IPS-20b (cell line): ENCODE measurements at regions not wholly inside any gene's neighbourhood (a gene's known extent, or its start where the extent isn't known, plus 50 kb on each side); places are given as distances from the start of the nearest gene placed in this dataset.
"Not testable (repeated sequence)": the region's sequence is repeated elsewhere in the genome, so short reads cannot be mapped to it uniquely, and the experiment has no call there.

Experiments
- H3K27ac ChIP-seq: one replicate; pipeline ENCODE4 v1.5.1; 2013; ENCODE audit warnings: low read length
- H3K27me3 ChIP-seq: 2 replicates; pipeline ENCODE4 v1.6.1; 2013; ENCODE audit warnings: mild to moderate bottlenecking, low read length, inconsistent platforms; ENCODE audit not compliant: insufficient read depth
- H3K36me3 ChIP-seq: 2 replicates; pipeline ENCODE4 v1.6.1; 2013; ENCODE audit warnings: low read depth, mild to moderate bottlenecking, inconsistent platforms, low read length, moderate library complexity; ENCODE audit not compliant: insufficient read depth
- H3K4me1 ChIP-seq: 2 replicates; pipeline ENCODE4 v1.6.1; 2013; ENCODE audit warnings: mild to moderate bottlenecking, control low read depth, inconsistent platforms, low read length, moderate library complexity; ENCODE audit not compliant: insufficient read depth
- H3K4me3 ChIP-seq: 2 replicates; pipeline ENCODE4 v1.5.1; 2013; ENCODE audit warnings: mild to moderate bottlenecking, low read length, inconsistent platforms
- H3K9ac ChIP-seq: 2 replicates; pipeline ENCODE4 v1.6.1; 2013; ENCODE audit warnings: low read depth, mild to moderate bottlenecking, inconsistent platforms, low read length, moderate library complexity
- H3K9me3 ChIP-seq: 2 replicates; pipeline ENCODE4 v1.6.1; 2013; ENCODE audit warnings: mild to moderate bottlenecking, low read depth, low read length, inconsistent platforms; ENCODE audit not compliant: insufficient read depth

GRCh38 chr6:163866192-163866591 lies 451.7 kb downstream of the QKI start:
- no peaks in the 10 kb centered on the region for H3K9me3 ChIP-seq
- no peaks in the 10 kb centered on the region for H3K27me3 ChIP-seq

GRCh38 chr6:163863565-163863964 lies 449.0 kb downstream of the QKI start:
- Histone ChIP-seq H3K27ac (no peak overlapping the region), H3K4me3 (no peak overlapping the region), H3K36me3 (no peaks in the 10 kb centered on the region), H3K4me1 (no peaks in the 10 kb centered on the region; the same call in 1 of the 2 replicates), H3K9ac (no peak overlapping the region), H3K9me3 (no peaks in the 10 kb centered on the region), H3K27me3 (no peaks in the 10 kb centered on the region)

More at GRCh38 chr6:163866192-163866591, 451.7 kb downstream of the QKI start:
- Histone ChIP-seq H3K27ac (no peak overlapping the region), H3K4me3 (no peak overlapping the region), H3K9ac (no peak overlapping the region), H3K36me3 (no peaks in the 10 kb centered on the region), H3K4me1 (no peaks in the 10 kb centered on the region; the same call in 1 of the 2 replicates)

- Histone ChIP-seq H3K27me3 (no peaks in the 10 kb centered on the region), H3K4me3 (no peak overlapping the region)
Measured at GRCh38 chr6:163862701-163863100, 448.2 kb downstream of the QKI start.

GRCh38 chr6:163861627-163862026 lies 447.1 kb downstream of the QKI start:
- H3K9me3 ChIP-seq, result no peaks in the 10 kb centered on the region
- no peak overlapping the region for H3K4me3 ChIP-seq
- H3K9ac ChIP-seq, result no peak overlapping the region
- H3K27me3 ChIP-seq, result no peaks in the 10 kb centered on the region
- no peak overlapping the region for H3K27ac ChIP-seq
- H3K36me3 ChIP-seq, result no peaks in the 10 kb centered on the region
- H3K4me1 ChIP-seq, result no peaks in the 10 kb centered on the region; the same call in 1 of the 2 replicates

More at GRCh38 chr6:163862701-163863100, 448.2 kb downstream of the QKI start:
- H3K4me1 ChIP-seq, result no peaks in the 10 kb centered on the region; the same call in 1 of the 2 replicates
- no peaks in the 10 kb centered on the region for H3K36me3 ChIP-seq
- H3K27ac ChIP-seq, result no peak overlapping the region
- H3K9me3 ChIP-seq, result no peaks in the 10 kb centered on the region
- H3K9ac ChIP-seq, result no peak overlapping the region

GRCh38 chr6:163860287-163861081 lies 446.0 kb downstream of the QKI start:
- Histone ChIP-seq H3K27me3 (no peaks in the 10 kb centered on the region), H3K9me3 (no peaks in the 10 kb centered on the region), H3K4me3 (no peak overlapping the region), H3K9ac (no peak overlapping the region), H3K27ac (no peak overlapping the region), H3K4me1 (no peaks in the 10 kb centered on the region; the same call in 1 of the 2 replicates), H3K36me3 (no peaks in the 10 kb centered on the region)

- not testable (repeated sequence) for H3K27me3 ChIP-seq, H3K4me1 ChIP-seq, H3K27ac ChIP-seq, H3K9me3 ChIP-seq, H3K9ac ChIP-seq, H3K4me3 ChIP-seq, H3K36me3 ChIP-seq
Measured at GRCh38 chr6:163858870-163859269, 444.4 kb downstream of the QKI start.

GRCh38 chr6:163857421-163857820 lies 442.9 kb downstream of the QKI start:
- H3K9me3 ChIP-seq, result no peaks in the 10 kb centered on the region
- no peak overlapping the region for H3K9ac ChIP-seq
- H3K27ac ChIP-seq, result no peak overlapping the region
- peaks cover 4% of the 10 kb centered on the region; the same call in 1 of the 2 replicates for H3K4me1 ChIP-seq
- no peak overlapping the region for H3K4me3 ChIP-seq
- H3K27me3 ChIP-seq, result no peaks in the 10 kb centered on the region
- H3K36me3 ChIP-seq, result no peaks in the 10 kb centered on the region

- H3K9me3 ChIP-seq, result peaks cover 13% of the 10 kb centered on the region; the same call in 1 of the 2 replicates
- H3K27me3 ChIP-seq, result no peaks in the 10 kb centered on the region
- H3K4me3 ChIP-seq, result no peak overlapping the region
- peaks cover 4% of the 10 kb centered on the region; the same call in 1 of the 2 replicates for H3K4me1 ChIP-seq
- H3K27ac ChIP-seq, result no peak overlapping the region
- H3K36me3 ChIP-seq, result no peaks in the 10 kb centered on the region
- H3K9ac ChIP-seq, result no peak overlapping the region
Measured at GRCh38 chr6:163850874-163851273, 436.4 kb downstream of the QKI start.

- Histone ChIP-seq H3K27ac (no peak overlapping the region), H3K36me3 (no peaks in the 10 kb centered on the region), H3K27me3 (no peaks in the 10 kb centered on the region), H3K9me3 (peaks cover 11% of the 10 kb centered on the region), H3K9ac (no peak overlapping the region), H3K4me3 (no peak overlapping the region), H3K4me1 (no peaks in the 10 kb centered on the region)
Measured at GRCh38 chr6:163844761-163845160, 430.2 kb downstream of the QKI start.

GRCh38 chr6:163844357-163844756 lies 429.8 kb downstream of the QKI start:
- no peak overlapping the region for H3K4me3 ChIP-seq

GRCh38 chr6:163843218-163843617 lies 428.7 kb downstream of the QKI start:
- Histone ChIP-seq H3K9ac (no peak overlapping the region), H3K9me3 (peaks cover 11% of the 10 kb centered on the region), H3K4me1 (no peaks in the 10 kb centered on the region), H3K27ac (no peak overlapping the region), H3K27me3 (no peaks in the 10 kb centered on the region), H3K36me3 (no peaks in the 10 kb centered on the region), H3K4me3 (no peak overlapping the region)

More at GRCh38 chr6:163844357-163844756, 429.8 kb downstream of the QKI start:
- H3K27ac ChIP-seq, result no peak overlapping the region
- H3K36me3 ChIP-seq, result no peaks in the 10 kb centered on the region
- H3K9me3 ChIP-seq, result peaks cover 11% of the 10 kb centered on the region
- H3K9ac ChIP-seq, result no peak overlapping the region
- no peaks in the 10 kb centered on the region for H3K4me1 ChIP-seq
- no peaks in the 10 kb centered on the region for H3K27me3 ChIP-seq

GRCh38 chr6:163842467-163842866 lies 427.9 kb downstream of the QKI start:
- Histone ChIP-seq H3K4me3 (no peak overlapping the region), H3K9ac (no peak overlapping the region)

More at GRCh38 chr6:163842467-163842866, 427.9 kb downstream of the QKI start:
- no peaks in the 10 kb centered on the region for H3K36me3 ChIP-seq
- H3K27me3 ChIP-seq, result no peaks in the 10 kb centered on the region
- peaks cover 11% of the 10 kb centered on the region for H3K9me3 ChIP-seq
- no peak overlapping the region for H3K27ac ChIP-seq
- no peaks in the 10 kb centered on the region for H3K4me1 ChIP-seq
